ENCODE measurements at regions not wholly inside any gene's neighbourhood (a gene's known extent, or its start where the extent isn't known, plus 50 kb on each side); places are given as distances from the start of the nearest gene placed in this dataset.

DNA sequence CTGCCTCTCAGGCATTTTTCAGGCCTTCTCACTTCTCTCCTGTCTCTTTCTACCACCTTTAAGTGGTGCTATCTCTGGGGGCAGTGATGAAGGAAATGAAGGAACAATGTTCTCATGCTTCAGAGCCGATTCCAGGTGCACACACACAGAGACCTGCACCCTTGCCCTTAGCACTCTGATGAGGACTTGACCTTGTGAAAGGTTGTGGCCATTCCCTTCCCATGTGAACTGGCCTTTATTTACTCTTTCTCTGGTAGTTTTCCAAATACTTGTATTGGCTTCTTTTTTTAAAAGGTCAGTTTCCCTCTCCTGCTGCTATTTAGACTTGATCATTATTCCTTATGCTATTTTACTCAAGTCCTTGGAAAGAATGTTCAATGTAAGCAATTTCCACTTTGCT, 188.6 kb downstream of the MDFIC start:
- no TSS peak for BruUV-seq (replicated peaks)
- CTCF ChIA-PET (ENCODE audit: unreplicated experiment), result no interaction called here
- Histone ChIP-seq H3K9me3 (ENCODE audit: low read length) (no peaks in the 10 kb centered on the region), H4K20me1 (ENCODE audit: insufficient read depth, low read length) (no peaks in the 10 kb centered on the region), H2AFZ (ENCODE audit: low read length) (no peak overlapping the region), H3K4me2 (ENCODE audit: low read length) (no peak overlapping the region), H3K36me3 (ENCODE audit: insufficient read depth, low read length) (no peaks in the 10 kb centered on the region), H3K79me2 (ENCODE audit: insufficient read depth, low read depth, low read length) (no peaks in the 10 kb centered on the region), H3K9me2 (ENCODE audit: insufficient read depth, low read length) (no peaks in the 10 kb centered on the region), H3K27ac (ENCODE audit: low read depth, low read length, poor library complexity, severe bottlenecking) (no peak overlapping the region), H3K4me1 (ENCODE audit: insufficient read depth, low read length, poor library complexity, severe bottlenecking) (no peaks in the 10 kb centered on the region), H3K4me3 (ENCODE audit: low read depth, low read length, poor library complexity, severe bottlenecking) (no peak overlapping the region)
- POLR2A ChIA-PET, result no interaction called here
- TF ChIP-seq, protein P1, sequence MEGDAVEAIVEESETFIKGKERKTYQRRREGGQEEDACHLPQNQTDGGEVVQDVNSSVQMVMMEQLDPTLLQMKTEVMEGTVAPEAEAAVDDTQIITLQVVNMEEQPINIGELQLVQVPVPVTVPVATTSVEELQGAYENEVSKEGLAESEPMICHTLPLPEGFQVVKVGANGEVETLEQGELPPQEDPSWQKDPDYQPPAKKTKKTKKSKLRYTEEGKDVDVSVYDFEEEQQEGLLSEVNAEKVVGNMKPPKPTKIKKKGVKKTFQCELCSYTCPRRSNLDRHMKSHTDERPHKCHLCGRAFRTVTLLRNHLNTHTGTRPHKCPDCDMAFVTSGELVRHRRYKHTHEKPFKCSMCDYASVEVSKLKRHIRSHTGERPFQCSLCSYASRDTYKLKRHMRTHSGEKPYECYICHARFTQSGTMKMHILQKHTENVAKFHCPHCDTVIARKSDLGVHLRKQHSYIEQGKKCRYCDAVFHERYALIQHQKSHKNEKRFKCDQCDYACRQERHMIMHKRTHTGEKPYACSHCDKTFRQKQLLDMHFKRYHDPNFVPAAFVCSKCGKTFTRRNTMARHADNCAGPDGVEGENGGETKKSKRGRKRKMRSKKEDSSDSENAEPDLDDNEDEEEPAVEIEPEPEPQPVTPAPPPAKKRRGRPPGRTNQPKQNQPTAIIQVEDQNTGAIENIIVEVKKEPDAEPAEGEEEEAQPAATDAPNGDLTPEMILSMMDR (conservative IDR thresholded peaks at IDR 0.05; ENCODE audit: low read length), result no peak
- no peak for TF ChIP-seq EZH2phosphoT487 (IDR thresholded peaks at IDR 0.05; ENCODE audit: borderline replicate concordance, low read depth, low read length)
- DNase-seq (ENCODE audit: low spot score), result no peak
- intact Hi-C loops (cut with micrococcal nuclease; ENCODE audit: unreplicated experiment), result no loop called here

DNA sequence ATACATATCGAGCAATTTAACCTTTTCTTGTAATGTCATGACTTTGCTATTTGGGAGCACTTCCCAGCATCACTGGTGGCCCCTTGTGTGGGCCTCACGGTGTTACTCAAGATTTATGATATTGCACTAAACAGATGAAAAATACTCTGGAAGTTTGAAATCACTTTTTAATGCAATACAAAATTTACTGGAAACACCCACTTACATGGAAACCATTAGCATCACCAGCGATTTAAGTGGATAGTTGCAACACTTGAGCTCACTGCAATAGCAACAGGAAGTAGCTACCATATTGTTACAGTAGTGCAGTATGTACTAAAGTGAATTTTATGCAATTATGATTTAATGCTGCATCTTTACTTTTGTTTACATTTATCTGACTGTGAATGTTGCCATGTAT, 184.4 kb downstream of the MDFIC start:
- ChIA-PET CTCF (ENCODE audit: unreplicated experiment) (no interaction called here), POLR2A (interaction anchor here (0.5 to 0.7 kb wide), 2 partner anchors 53 to 538 kb away, joined by 3 read pairs; no protein-coding TSS in a partner anchor)
- no peaks in the 10 kb centered on the region for H3K79me2 ChIP-seq (ENCODE audit: insufficient read depth, low read depth, low read length)
- no peak overlapping the region for H3K4me2 ChIP-seq (ENCODE audit: low read length)
- no peaks in the 10 kb centered on the region for H3K9me3 ChIP-seq (ENCODE audit: low read length)
- no peak overlapping the region for H2AFZ ChIP-seq (ENCODE audit: low read length)
- TF ChIP-seq, protein P1 (conservative IDR thresholded peaks at IDR 0.05; ENCODE audit: low read length), result no peak
- no peak for TF ChIP-seq EZH2phosphoT487 (IDR thresholded peaks at IDR 0.05; ENCODE audit: borderline replicate concordance, low read depth, low read length)
- intact Hi-C loops (cut with micrococcal nuclease; ENCODE audit: unreplicated experiment), result no loop called here
- H3K4me1 ChIP-seq (ENCODE audit: insufficient read depth, low read length, poor library complexity, severe bottlenecking), result no peaks in the 10 kb centered on the region
- H3K36me3 ChIP-seq (ENCODE audit: insufficient read depth, low read length), result no peaks in the 10 kb centered on the region
- no peak overlapping the region for H3K4me3 ChIP-seq (ENCODE audit: low read depth, low read length, poor library complexity, severe bottlenecking)
- no peaks in the 10 kb centered on the region for H3K9me2 ChIP-seq (ENCODE audit: insufficient read depth, low read length)
- DNase-seq (ENCODE audit: low spot score), result no peak
- H3K27ac ChIP-seq (ENCODE audit: low read depth, low read length, poor library complexity, severe bottlenecking), result no peak overlapping the region
- BruUV-seq (replicated peaks), result no TSS peak
- no peaks in the 10 kb centered on the region for H4K20me1 ChIP-seq (ENCODE audit: insufficient read depth, low read length)

DNA sequence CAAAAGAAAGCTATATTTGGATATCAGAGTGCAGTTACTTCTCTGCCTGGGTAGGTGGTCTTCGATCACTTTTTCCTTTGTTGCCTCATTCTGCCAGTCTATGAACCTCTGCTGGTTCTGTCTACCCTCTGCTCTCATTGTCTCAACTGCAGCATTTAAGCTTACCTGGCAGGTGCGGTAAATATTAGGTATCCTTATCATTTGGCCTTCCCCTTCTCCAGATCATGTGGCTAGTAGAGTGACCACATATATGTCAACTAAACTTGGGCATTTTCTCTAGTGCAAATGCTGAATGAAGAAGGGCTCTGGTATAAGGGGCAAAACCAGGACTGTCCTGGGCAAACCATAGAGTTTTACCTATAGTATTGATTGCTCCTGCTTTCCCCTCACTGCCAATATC, 180.8 kb downstream of the MDFIC start:
- Histone ChIP-seq H3K4me2 (ENCODE audit: low read length) (no peak overlapping the region), H3K4me1 (ENCODE audit: insufficient read depth, low read length, poor library complexity, severe bottlenecking) (no peaks in the 10 kb centered on the region), H4K20me1 (ENCODE audit: insufficient read depth, low read length) (no peaks in the 10 kb centered on the region), H2AFZ (ENCODE audit: low read length) (no peak overlapping the region), H3K27ac (ENCODE audit: low read depth, low read length, poor library complexity, severe bottlenecking) (no peak overlapping the region), H3K79me2 (ENCODE audit: insufficient read depth, low read depth, low read length) (no peaks in the 10 kb centered on the region), H3K9me2 (ENCODE audit: insufficient read depth, low read length) (no peaks in the 10 kb centered on the region), H3K4me3 (ENCODE audit: low read depth, low read length, poor library complexity, severe bottlenecking) (no peak overlapping the region), H3K9me3 (ENCODE audit: low read length) (no peaks in the 10 kb centered on the region), H3K36me3 (ENCODE audit: insufficient read depth, low read length) (no peaks in the 10 kb centered on the region)
- no TSS peak for BruUV-seq (replicated peaks)
- intact Hi-C loops (cut with micrococcal nuclease; ENCODE audit: unreplicated experiment), result no loop called here
- DNase-seq (ENCODE audit: low spot score), result no peak
- TF ChIP-seq EZH2phosphoT487 (IDR thresholded peaks at IDR 0.05; ENCODE audit: borderline replicate concordance, low read depth, low read length), result no peak
- TF ChIP-seq, protein P1 (conservative IDR thresholded peaks at IDR 0.05; ENCODE audit: low read length), result no peak
- CTCF ChIA-PET (ENCODE audit: unreplicated experiment), result no interaction called here
- POLR2A ChIA-PET, result no interaction called here
